Naive thymus-derived CD8-positive, alpha-beta T cell (primary cell): ENCODE measurements at regions not wholly inside any gene's neighbourhood (a gene's known extent, or its start where the extent isn't known, plus 50 kb on each side); places are given as distances from the start of the nearest gene placed in this dataset.
"Not testable (repeated sequence)": the region's sequence is repeated elsewhere in the genome, so short reads cannot be mapped to it uniquely, and the experiment has no call there.

Experiments used
- ATAC-seq, 2 donors: fragments of 150-1000 bp; cut with Tn5 transposase in 1 of 2; sonication (Bioruptor Pico), chemical (Tn5 transposase) in 1 of 2; 1 replicate in 1 of 2; 2 replicates in 1 of 2; pipeline ENCODE4 v1.10.0; 2021; ENCODE audit warnings: mild to moderate bottlenecking in 2 of 2, moderate library complexity in 2 of 2
- POLR2A ChIA-PET: fragments of 350-600 bp; sonication (Branson Sonifier 250); formaldehyde crosslinking; loops from one replicate; lab custom pipeline; 2021; ENCODE audit warnings: antibody characterized with exemption; lab: Charles Lee
- DNase-seq, 10 donors: peaks; one replicate each; pipeline versions ENCODE4 v3.0.0 to v3.0.0-alpha.2; 2020 to 2022
- H3K27ac Mint-ChIP-seq, 10 donors: one replicate each; pipeline ENCODE4 v1.8.0; 2020 to 2022; ENCODE audit warnings: mild to moderate bottlenecking in 10 of 10, mixed read lengths in 10 of 10, moderate library complexity in 4 of 10, inconsistent platforms in 1 of 10
- H3K27me3 Mint-ChIP-seq, 5 donors: one replicate each; pipeline ENCODE4 v1.8.0; 2021 to 2022; ENCODE audit warnings: mixed read lengths in 5 of 5
- H3K36me3 Mint-ChIP-seq, 3 donors: one replicate each; pipeline ENCODE4 v1.8.0; 2020 to 2022; ENCODE audit warnings: mixed read lengths in 3 of 3, mild to moderate bottlenecking in 2 of 3, inconsistent platforms in 1 of 3
- H3K4me1 Mint-ChIP-seq, 4 donors: one replicate each; pipeline ENCODE4 v1.8.0; 2021 to 2022; ENCODE audit warnings: mixed read lengths in 4 of 4
- H3K4me3 Mint-ChIP-seq, 10 donors: one replicate each; pipeline ENCODE4 v1.8.0; 2020 to 2022; ENCODE audit warnings: mild to moderate bottlenecking in 10 of 10, mixed read lengths in 10 of 10, moderate library complexity in 6 of 10, inconsistent platforms in 1 of 10
- H3K9me3 Mint-ChIP-seq, 9 donors: one replicate each; pipeline ENCODE4 v1.8.0; 2020 to 2022; ENCODE audit warnings: mixed read lengths in 9 of 9, mild to moderate bottlenecking in 3 of 9, inconsistent platforms in 1 of 9, moderate library complexity in 1 of 9

- Mint-ChIP-seq H3K36me3 (peaks cover 0 to 14% (median 0%) of the 10 kb centered on the region in 3 donors), H3K4me1 (no peaks in the 10 kb centered on the region), H3K4me3 (no peak overlapping the region), H3K27me3 (no peaks in the 10 kb centered on the region), H3K27ac (no peak overlapping the region), H3K9me3 (peaks cover 15 to 57% (median 34%) of the 10 kb centered on the region in 9 donors)
- POLR2A ChIA-PET: no interaction called here
- DNase-seq (no peak), ATAC-seq (no peak)
Measured at GRCh38 chr11:97069160-97069559, 679.3 kb downstream of the JRKL start.

- no peak for DNase-seq
- no peak overlapping the region for H3K4me3 Mint-ChIP-seq
Measured at GRCh38 chr11:97072420-97072819, 682.6 kb downstream of the JRKL start.

GRCh38 chr11:97076666-97077065 is 686.9 kb downstream of the JRKL start:
- ATAC-seq, H3K4me3 Mint-ChIP-seq, DNase-seq, POLR2A ChIA-PET, H3K4me1 Mint-ChIP-seq, H3K27me3 Mint-ChIP-seq, H3K27ac Mint-ChIP-seq: not testable (repeated sequence)
- Mint-ChIP-seq H3K9me3 (peaks cover 6 to 35% (median 29%) of the 10 kb centered on the region in 9 donors), H3K36me3 (peaks cover 0 to 19% (median 0%) of the 10 kb centered on the region in 3 donors)

More at GRCh38 chr11:97072420-97072819, 682.6 kb downstream of the JRKL start:
- peaks cover 11 to 55% (median 34%) of the 10 kb centered on the region in 9 donors for H3K9me3 Mint-ChIP-seq
- ATAC-seq: no peak
- no peak overlapping the region for H3K27ac Mint-ChIP-seq
- POLR2A ChIA-PET: no interaction called here
- H3K27me3 Mint-ChIP-seq: no peaks in the 10 kb centered on the region
- peaks cover 0 to 19% (median 0%) of the 10 kb centered on the region in 3 donors for H3K36me3 Mint-ChIP-seq
- H3K4me1 Mint-ChIP-seq: no peaks in the 10 kb centered on the region

GRCh38 chr11:97078443-97078842 is 688.6 kb downstream of the JRKL start:
- no peaks in the 10 kb centered on the region for H3K27me3 Mint-ChIP-seq
- POLR2A ChIA-PET: no interaction called here

GRCh38 chr11:97079244-97079643 is 689.4 kb downstream of the JRKL start:
- POLR2A ChIA-PET: no interaction called here
- H3K4me3 Mint-ChIP-seq: no peak overlapping the region
- peaks cover 4 to 19% (median 7%) of the 10 kb centered on the region in 9 donors for H3K9me3 Mint-ChIP-seq
- H3K27ac Mint-ChIP-seq: no peak overlapping the region
- peaks cover 0 to 5% (median 0%) of the 10 kb centered on the region in 3 donors for H3K36me3 Mint-ChIP-seq
- DNase-seq (no peak), ATAC-seq (no peak)
- H3K27me3 Mint-ChIP-seq: no peaks in the 10 kb centered on the region
- H3K4me1 Mint-ChIP-seq: no peaks in the 10 kb centered on the region

More at GRCh38 chr11:97078443-97078842, 688.6 kb downstream of the JRKL start:
- Mint-ChIP-seq H3K4me3 (no peak overlapping the region), H3K4me1 (no peaks in the 10 kb centered on the region), H3K27ac (no peak overlapping the region), H3K9me3 (peaks cover 4 to 24% (median 13%) of the 10 kb centered on the region in 9 donors), H3K36me3 (peaks cover 0 to 6% (median 0%) of the 10 kb centered on the region in 3 donors)
- DNase-seq (no peak), ATAC-seq (no peak)

- Mint-ChIP-seq H3K4me3 (no peak overlapping the region), H3K36me3 (no peaks in the 10 kb centered on the region), H3K9me3 (peaks cover 0 to 18% (median 2%) of the 10 kb centered on the region in 9 donors), H3K27ac (no peak overlapping the region), H3K4me1 (no peaks in the 10 kb centered on the region), H3K27me3 (no peaks in the 10 kb centered on the region)
- ATAC-seq (no peak), DNase-seq (no peak)
- POLR2A ChIA-PET: no interaction called here
Measured at GRCh38 chr11:97087419-97087818, 697.6 kb downstream of the JRKL start.

- no peak for DNase-seq
- H3K36me3 Mint-ChIP-seq: no peaks in the 10 kb centered on the region
- POLR2A ChIA-PET: no interaction called here
- H3K27ac Mint-ChIP-seq: no peak overlapping the region
- ATAC-seq: no peak
- peaks cover 0 to 17% (median 3%) of the 10 kb centered on the region in 9 donors for H3K9me3 Mint-ChIP-seq
- H3K4me3 Mint-ChIP-seq: no peak overlapping the region
- H3K27me3 Mint-ChIP-seq: no peaks in the 10 kb centered on the region
- H3K4me1 Mint-ChIP-seq: no peaks in the 10 kb centered on the region
Measured at GRCh38 chr11:97092823-97093222, 703.0 kb downstream of the JRKL start.

GRCh38 chr11:97102180-97102579 is 712.4 kb downstream of the JRKL start:
- POLR2A ChIA-PET, H3K4me3 Mint-ChIP-seq, ATAC-seq, H3K36me3 Mint-ChIP-seq, DNase-seq, H3K4me1 Mint-ChIP-seq, H3K27me3 Mint-ChIP-seq, H3K27ac Mint-ChIP-seq: not testable (repeated sequence)
- peaks cover 0 to 31% (median 12%) of the 10 kb centered on the region in 9 donors for H3K9me3 Mint-ChIP-seq

GRCh38 chr11:97107604-97108003 is 717.8 kb downstream of the JRKL start:
- ATAC-seq: no peak
- peaks cover 2 to 19% (median 6%) of the 10 kb centered on the region in 9 donors for H3K9me3 Mint-ChIP-seq
- no peaks in the 10 kb centered on the region for H3K27me3 Mint-ChIP-seq
- no peaks in the 10 kb centered on the region for H3K4me1 Mint-ChIP-seq
- no peaks in the 10 kb centered on the region for H3K36me3 Mint-ChIP-seq
- no peak overlapping the region for H3K4me3 Mint-ChIP-seq
- POLR2A ChIA-PET: no interaction called here
- DNase-seq: no peak
- H3K27ac Mint-ChIP-seq: no peak overlapping the region

- no peaks in the 10 kb centered on the region for H3K27me3 Mint-ChIP-seq
- no peak overlapping the region for H3K27ac Mint-ChIP-seq
- peaks cover 0 to 14% (median 0%) of the 10 kb centered on the region in 9 donors for H3K9me3 Mint-ChIP-seq
- ATAC-seq: no peak
- POLR2A ChIA-PET: no interaction called here
- no peaks in the 10 kb centered on the region for H3K4me1 Mint-ChIP-seq
- H3K36me3 Mint-ChIP-seq: no peaks in the 10 kb centered on the region
- no peak overlapping the region for H3K4me3 Mint-ChIP-seq
- DNase-seq: no peak
Measured at GRCh38 chr11:97109078-97109477, 719.3 kb downstream of the JRKL start.

- Mint-ChIP-seq H3K4me1 (no peaks in the 10 kb centered on the region), H3K36me3 (no peaks in the 10 kb centered on the region), H3K27ac (no peak overlapping the region), H3K4me3 (no peak overlapping the region), H3K9me3 (peaks cover 0 to 14% (median 1%) of the 10 kb centered on the region in 9 donors), H3K27me3 (no peaks in the 10 kb centered on the region)
- POLR2A ChIA-PET: no interaction called here
- ATAC-seq (no peak), DNase-seq (no peak)
Measured at GRCh38 chr11:97110376-97110775, 720.6 kb downstream of the JRKL start.

- POLR2A ChIA-PET: no interaction called here
- Mint-ChIP-seq H3K4me1 (no peaks in the 10 kb centered on the region), H3K36me3 (no peaks in the 10 kb centered on the region), H3K27ac (no peak overlapping the region), H3K27me3 (no peaks in the 10 kb centered on the region), H3K9me3 (peaks cover 0 to 14% (median 2%) of the 10 kb centered on the region in 9 donors), H3K4me3 (no peak overlapping the region)
- ATAC-seq (no peak), DNase-seq (no peak)
Measured at GRCh38 chr11:97111559-97111958, 721.7 kb downstream of the JRKL start.

GRCh38 chr11:97118614-97119200 is 728.9 kb downstream of the JRKL start:
- DNase-seq: no peak
- Mint-ChIP-seq H3K4me3 (no peak overlapping the region), H3K27me3 (no peaks in the 10 kb centered on the region), H3K36me3 (no peaks in the 10 kb centered on the region), H3K4me1 (no peaks in the 10 kb centered on the region), H3K9me3 (peaks cover 0 to 7% (median 2%) of the 10 kb centered on the region in 9 donors), H3K27ac (no peak overlapping the region)
- POLR2A ChIA-PET: no interaction called here
- no peak for ATAC-seq

GRCh38 chr11:97123237-97123636 is 733.4 kb downstream of the JRKL start:
- POLR2A ChIA-PET: no interaction called here
- Mint-ChIP-seq H3K9me3 (peaks cover 4 to 16% (median 12%) of the 10 kb centered on the region in 9 donors), H3K4me3 (no peak overlapping the region)

More at GRCh38 chr11:97123237-97123636, 733.4 kb downstream of the JRKL start:
- H3K4me1 Mint-ChIP-seq: no peaks in the 10 kb centered on the region
- H3K27ac Mint-ChIP-seq: no peak overlapping the region
- DNase-seq: no peak
- ATAC-seq: no peak
- H3K27me3 Mint-ChIP-seq: no peaks in the 10 kb centered on the region
- no peaks in the 10 kb centered on the region for H3K36me3 Mint-ChIP-seq
